Neutrophil (primary cell): ENCODE measurements at regions not wholly inside any gene's neighbourhood (a gene's known extent, or its start where the extent isn't known, plus 50 kb on each side); places are given as distances from the start of the nearest gene placed in this dataset.

Source experiments
- H3K27ac ChIP-seq: fragments of 200-600 bp; sonication (generic); 2 replicates; pipeline ENCODE4 v1.5.1; 2016; ENCODE audit warnings: mild to moderate bottlenecking, moderate library complexity
- H3K27me3 ChIP-seq: fragments of 200-600 bp; sonication (generic); 2 replicates; pipeline ENCODE4 v1.6.0; 2016; ENCODE audit warnings: mild to moderate bottlenecking
- H3K36me3 ChIP-seq: fragments of 200-600 bp; sonication (generic); 2 replicates; pipeline ENCODE4 v1.5.1; 2017
- H3K4me1 ChIP-seq, 2 experiments: fragments of 200-600 bp in 1 of 2; sonication (generic) in 1 of 2; 1 replicate in 1 of 2; 2 replicates in 1 of 2; pipeline versions ENCODE4 v1.5.1 to v1.6.1; 2013 to 2016; ENCODE audit warnings: low read depth in 1 of 2, low read length in 1 of 2, mild to moderate bottlenecking in 1 of 2, moderate library complexity in 1 of 2; ENCODE audit not compliant: control insufficient read depth in 1 of 2, insufficient read depth in 1 of 2
- H3K4me3 ChIP-seq, 2 experiments: fragments of 200-600 bp in 1 of 2; sonication (generic) in 1 of 2; 1 replicate in 1 of 2; 2 replicates in 1 of 2; pipeline ENCODE4 v1.5.1; 2013 to 2016; ENCODE audit warnings: low read depth in 1 of 2, low read length in 1 of 2, mild to moderate bottlenecking in 1 of 2, moderate library complexity in 1 of 2
- H3K9me3 ChIP-seq: fragments of 200-600 bp; sonication (generic); 2 replicates; pipeline ENCODE4 v1.5.1; 2016
- CTCF ChIP-seq: fragments of 200-600 bp; sonication (generic); IDR thresholded peaks from 2 replicates; pipeline ENCODE4 v1.5.1; 2016; ENCODE audit warnings: antibody characterized with exemption

DNA sequence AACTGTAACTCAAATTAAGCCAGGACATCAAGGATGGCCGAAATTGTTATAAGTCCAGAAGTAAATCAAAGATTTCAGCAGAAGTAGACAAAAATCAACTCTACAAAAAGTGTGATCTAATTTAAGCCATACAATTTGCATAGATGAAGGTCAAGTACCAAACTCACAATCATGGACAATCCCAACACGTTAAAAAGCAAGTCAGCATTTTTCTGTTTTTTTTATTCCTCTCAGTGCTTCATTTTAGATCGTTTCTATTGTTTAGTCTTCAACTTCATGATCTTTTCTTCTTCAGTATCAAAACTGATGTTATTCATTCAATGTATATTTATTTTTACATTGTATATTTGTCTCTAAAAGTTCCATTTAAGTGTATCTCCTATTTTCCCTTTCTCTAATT, 674.3 kb upstream of the PHF14 start:
- Histone ChIP-seq H3K4me3 (no peak overlapping the region), H3K4me1 (no peaks in the 10 kb centered on the region), H3K27me3 (no peaks in the 10 kb centered on the region), H3K9me3 (no peaks in the 10 kb centered on the region), H3K27ac (no peak overlapping the region), H3K36me3 (no peaks in the 10 kb centered on the region)
- no peak for TF ChIP-seq CTCF

DNA sequence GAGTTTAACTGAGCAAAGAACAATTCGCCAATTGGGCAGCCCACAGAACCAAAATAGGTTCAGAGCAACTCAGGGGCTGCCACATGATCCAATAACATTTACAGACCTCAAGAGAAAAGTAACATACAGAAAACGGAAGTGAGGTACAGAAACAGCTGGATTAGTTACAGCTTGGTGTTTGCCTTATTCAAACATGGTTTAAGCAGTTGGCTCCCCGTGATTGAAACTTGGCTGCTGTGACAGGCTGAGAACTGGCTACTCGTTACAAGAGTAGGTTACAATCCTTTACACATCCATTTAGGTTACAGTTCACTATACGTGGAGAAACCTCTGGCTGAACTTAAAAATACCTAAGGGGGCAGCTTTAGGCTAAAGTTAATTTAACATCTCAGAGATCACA, 673.1 kb upstream of the PHF14 start:
- TF ChIP-seq CTCF = no peak
- H3K27ac ChIP-seq = no peak overlapping the region
- H3K4me1 ChIP-seq = no peaks in the 10 kb centered on the region

DNA sequence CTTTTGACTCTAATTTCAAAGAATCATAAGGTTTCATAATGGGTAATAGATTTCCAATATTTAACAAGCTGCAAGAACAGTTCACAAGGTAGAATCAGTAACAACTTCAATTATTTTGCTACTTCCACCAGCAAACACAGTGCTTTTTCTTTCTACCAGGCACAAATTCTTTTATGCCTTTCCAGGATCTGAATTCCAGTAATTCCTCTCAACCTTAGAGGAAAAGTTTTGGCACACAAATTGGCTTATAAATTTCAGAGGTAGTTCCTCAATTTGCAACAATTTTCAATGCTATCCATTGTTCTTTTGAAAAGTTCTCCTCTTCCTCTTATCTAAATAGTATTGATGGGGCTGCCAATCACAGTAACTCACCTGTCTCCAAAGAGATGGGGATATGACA, 665.4 kb upstream of the PHF14 start:
- no peak overlapping the region for H3K27ac ChIP-seq
- H3K27me3 ChIP-seq = no peaks in the 10 kb centered on the region
- H3K4me1 ChIP-seq = no peaks in the 10 kb centered on the region
- no peaks in the 10 kb centered on the region for H3K36me3 ChIP-seq
- no peaks in the 10 kb centered on the region for H3K9me3 ChIP-seq
- H3K4me3 ChIP-seq = no peak overlapping the region
- no peak for TF ChIP-seq CTCF

More for the DNA sequence above, 673.1 kb upstream of the PHF14 start:
- no peaks in the 10 kb centered on the region for H3K36me3 ChIP-seq
- H3K4me3 ChIP-seq = no peak overlapping the region
- no peaks in the 10 kb centered on the region for H3K27me3 ChIP-seq
- no peaks in the 10 kb centered on the region for H3K9me3 ChIP-seq

DNA sequence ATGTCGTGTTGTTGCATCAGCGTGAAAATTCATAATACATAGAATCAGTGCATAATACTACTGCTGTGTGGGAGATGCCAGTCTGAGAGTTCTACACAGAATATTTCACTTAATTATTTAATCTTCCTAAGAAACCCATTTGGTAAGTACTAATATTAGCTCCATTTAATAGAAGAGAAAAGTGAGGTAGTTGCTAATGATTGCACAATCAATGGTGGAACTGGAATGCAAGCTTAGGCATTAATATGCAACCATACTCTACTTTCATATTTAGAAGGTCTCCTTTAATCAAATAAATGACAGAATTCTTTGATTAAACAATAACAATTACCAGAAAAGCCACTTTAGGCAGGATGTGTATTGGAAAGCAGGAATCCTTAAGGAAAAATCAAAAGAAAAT, 660.7 kb upstream of the PHF14 start:
- H3K9me3 ChIP-seq = no peaks in the 10 kb centered on the region
- no peak for TF ChIP-seq CTCF

GRCh38 chr7:10315881-10316280, 657.8 kb upstream of the PHF14 start:
- Histone ChIP-seq H3K4me1 (no peaks in the 10 kb centered on the region), H3K4me3 (no peak overlapping the region), H3K9me3 (no peaks in the 10 kb centered on the region), H3K36me3 (no peaks in the 10 kb centered on the region), H3K27ac (no peak overlapping the region), H3K27me3 (no peaks in the 10 kb centered on the region)
- TF ChIP-seq CTCF = no peak

More for the DNA sequence above, 660.7 kb upstream of the PHF14 start:
- no peaks in the 10 kb centered on the region for H3K36me3 ChIP-seq
- H3K4me1 ChIP-seq = no peaks in the 10 kb centered on the region
- H3K27ac ChIP-seq = no peak overlapping the region
- no peak overlapping the region for H3K4me3 ChIP-seq
- H3K27me3 ChIP-seq = no peaks in the 10 kb centered on the region

- Histone ChIP-seq H3K4me3 (no peak overlapping the region), H3K4me1 (no peaks in the 10 kb centered on the region), H3K27me3 (no peaks in the 10 kb centered on the region), H3K9me3 (no peaks in the 10 kb centered on the region), H3K27ac (no peak overlapping the region), H3K36me3 (no peaks in the 10 kb centered on the region)
- no peak for TF ChIP-seq CTCF
These were observed 657.2 kb upstream of the PHF14 start for GRCh38 chr7:10316488-10316887.
